Parathyroid adenoma (tissue), 2 donors: ENCODE measurements at regions not wholly inside any gene's neighbourhood (a gene's known extent, or its start where the extent isn't known, plus 50 kb on each side); places are given as distances from the start of the nearest gene placed in this dataset.

Source experiments
- H2AFZ ChIP-seq: fragments of 300-600 bp; sonication (generic); one replicate; pipeline ENCODE4 v1.7.0; 2017; ENCODE audit warnings: antibody characterized with exemption, mild to moderate bottlenecking
- H3K27ac ChIP-seq: fragments of 300-600 bp; sonication (generic); one replicate; pipeline ENCODE4 v1.7.0; 2017
- H3K27me3 ChIP-seq: fragments of 300-600 bp; sonication (generic); one replicate; pipeline ENCODE4 v1.7.0; 2017; ENCODE audit warnings: low read length; ENCODE audit not compliant: control insufficient read depth, insufficient read depth
- H3K36me3 ChIP-seq: fragments of 300-600 bp; sonication (generic); one replicate; pipeline ENCODE4 v1.7.0; 2017; ENCODE audit warnings: low read length; ENCODE audit not compliant: control insufficient read depth, insufficient read depth
- H3K4me1 ChIP-seq: fragments of 300-600 bp; sonication (generic); one replicate; pipeline ENCODE4 v1.7.0; 2017; ENCODE audit warnings: control low read depth
- H3K4me2 ChIP-seq: fragments of 300-600 bp; sonication (generic); one replicate; pipeline ENCODE4 v1.7.0; 2017; ENCODE audit warnings: low read length
- H3K4me3 ChIP-seq: fragments of 300-600 bp; sonication (generic); one replicate; pipeline ENCODE4 v1.7.0; 2017; ENCODE audit warnings: low read depth, low read length
- H3K79me2 ChIP-seq: fragments of 300-600 bp; sonication (generic); one replicate; pipeline ENCODE4 v1.7.0; 2017; ENCODE audit warnings: control low read depth
- H3K9ac ChIP-seq: fragments of 300-600 bp; sonication (generic); one replicate; pipeline ENCODE4 v1.7.0; 2017; ENCODE audit warnings: mild to moderate bottlenecking
- H3K9me3 ChIP-seq: fragments of 300-600 bp; sonication (generic); one replicate; pipeline ENCODE4 v1.7.0; 2017; ENCODE audit warnings: low read length; ENCODE audit not compliant: control insufficient read depth
- CTCF ChIP-seq: fragments of 300-600 bp; sonication (generic); IDR thresholded peaks from one replicate; pipeline ENCODE4 v1.7.0; 2017; ENCODE audit warnings: antibody characterized with exemption, mild to moderate bottlenecking
- donor health status: primary hyperparathyroidism.

GRCh38 chr3:189530822-189531221 is 100.4 kb upstream of the TP63 start:
- H3K9me3 ChIP-seq = no peaks in the 10 kb centered on the region
- no peak overlapping the region for H3K9ac ChIP-seq
- no peaks in the 10 kb centered on the region for H3K27me3 ChIP-seq
- H2AFZ ChIP-seq = no peak overlapping the region
- no peak for TF ChIP-seq CTCF
- H3K36me3 ChIP-seq = no peaks in the 10 kb centered on the region
- H3K4me1 ChIP-seq = no peaks in the 10 kb centered on the region
- H3K4me3 ChIP-seq = no peak overlapping the region
- no peaks in the 10 kb centered on the region for H3K79me2 ChIP-seq
- no peak overlapping the region for H3K27ac ChIP-seq
- no peak overlapping the region for H3K4me2 ChIP-seq

- Histone ChIP-seq H3K4me1 (no peaks in the 10 kb centered on the region), H3K27me3 (no peaks in the 10 kb centered on the region), H3K36me3 (no peaks in the 10 kb centered on the region), H2AFZ (no peak overlapping the region), H3K79me2 (no peaks in the 10 kb centered on the region), H3K4me2 (no peak overlapping the region), H3K27ac (no peak overlapping the region), H3K4me3 (no peak overlapping the region), H3K9ac (no peak overlapping the region), H3K9me3 (no peaks in the 10 kb centered on the region)
- TF ChIP-seq CTCF = no peak
Measured at GRCh38 chr3:189531271-189531670, 99.9 kb upstream of the TP63 start.

GRCh38 chr3:189534531-189534930 is 96.7 kb upstream of the TP63 start:
- Histone ChIP-seq H3K27me3 (no peaks in the 10 kb centered on the region), H2AFZ (no peak overlapping the region), H3K27ac (no peak overlapping the region), H3K4me2 (no peak overlapping the region), H3K4me3 (no peak overlapping the region), H3K79me2 (no peaks in the 10 kb centered on the region), H3K36me3 (no peaks in the 10 kb centered on the region), H3K9me3 (no peaks in the 10 kb centered on the region), H3K4me1 (no peaks in the 10 kb centered on the region), H3K9ac (no peak overlapping the region)
- TF ChIP-seq CTCF = no peak

DNA sequence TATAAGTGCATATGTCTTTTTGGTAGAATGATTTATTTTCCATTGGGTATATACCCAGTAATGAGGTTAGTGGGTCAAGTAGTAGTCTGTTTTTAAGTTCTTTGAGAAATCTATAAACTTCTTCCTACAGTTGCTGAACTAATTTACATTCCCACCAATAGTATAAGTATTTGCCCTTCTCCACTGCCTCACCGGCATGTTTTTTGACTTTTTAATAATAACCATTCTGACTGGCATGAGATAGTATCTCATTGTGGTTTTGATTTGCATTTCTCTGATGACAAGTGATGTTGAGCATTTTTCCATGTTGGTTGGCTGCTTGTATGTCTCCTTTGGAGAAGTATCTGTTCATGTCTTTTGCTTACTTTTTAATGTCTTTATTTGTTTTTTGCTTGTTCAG is 94.1 kb upstream of the TP63 start:
- H3K27ac ChIP-seq = no peak overlapping the region
- H3K9ac ChIP-seq = no peak overlapping the region
- H3K4me3 ChIP-seq = no peak overlapping the region
- no peaks in the 10 kb centered on the region for H3K9me3 ChIP-seq
- no peak overlapping the region for H2AFZ ChIP-seq
- no peaks in the 10 kb centered on the region for H3K79me2 ChIP-seq
- no peak overlapping the region for H3K4me2 ChIP-seq
- no peaks in the 10 kb centered on the region for H3K4me1 ChIP-seq
- no peaks in the 10 kb centered on the region for H3K36me3 ChIP-seq
- H3K27me3 ChIP-seq = no peaks in the 10 kb centered on the region
- TF ChIP-seq CTCF = no peak

DNA sequence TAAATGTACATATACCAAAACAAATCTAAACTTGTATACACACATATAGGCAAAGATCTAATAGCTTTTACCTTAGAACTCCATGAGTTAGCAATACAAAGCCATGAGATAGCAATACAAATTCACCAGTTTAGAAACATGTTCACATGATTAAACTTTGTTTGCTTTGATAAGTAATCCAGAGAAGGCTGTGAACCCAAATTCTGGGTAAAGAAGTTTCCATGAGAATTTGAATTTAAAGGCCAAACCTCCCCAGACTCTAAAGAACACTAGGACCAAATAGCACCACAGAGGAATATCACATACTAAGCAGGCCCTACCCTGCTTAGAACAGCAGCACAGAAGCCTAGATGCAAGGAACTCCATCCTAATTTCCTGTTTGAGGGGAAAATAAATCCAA is 83.7 kb upstream of the TP63 start:
- Histone ChIP-seq H3K4me3 (no peak overlapping the region), H3K4me1 (no peaks in the 10 kb centered on the region), H2AFZ (no peak overlapping the region), H3K4me2 (no peak overlapping the region), H3K27me3 (no peaks in the 10 kb centered on the region), H3K9me3 (no peaks in the 10 kb centered on the region), H3K36me3 (no peaks in the 10 kb centered on the region), H3K79me2 (no peaks in the 10 kb centered on the region), H3K27ac (no peak overlapping the region), H3K9ac (no peak overlapping the region)
- TF ChIP-seq CTCF = no peak
